Daoy (cell line): ENCODE measurements at regions not wholly inside any gene's neighbourhood (a gene's known extent, or its start where the extent isn't known, plus 50 kb on each side); places are given as distances from the start of the nearest gene placed in this dataset.

Experiments used
- DNase-seq: peaks from one replicate; pipeline ENCODE4 v3.0.0-alpha.2; 2015; ENCODE audit warnings: low read depth

DNA sequence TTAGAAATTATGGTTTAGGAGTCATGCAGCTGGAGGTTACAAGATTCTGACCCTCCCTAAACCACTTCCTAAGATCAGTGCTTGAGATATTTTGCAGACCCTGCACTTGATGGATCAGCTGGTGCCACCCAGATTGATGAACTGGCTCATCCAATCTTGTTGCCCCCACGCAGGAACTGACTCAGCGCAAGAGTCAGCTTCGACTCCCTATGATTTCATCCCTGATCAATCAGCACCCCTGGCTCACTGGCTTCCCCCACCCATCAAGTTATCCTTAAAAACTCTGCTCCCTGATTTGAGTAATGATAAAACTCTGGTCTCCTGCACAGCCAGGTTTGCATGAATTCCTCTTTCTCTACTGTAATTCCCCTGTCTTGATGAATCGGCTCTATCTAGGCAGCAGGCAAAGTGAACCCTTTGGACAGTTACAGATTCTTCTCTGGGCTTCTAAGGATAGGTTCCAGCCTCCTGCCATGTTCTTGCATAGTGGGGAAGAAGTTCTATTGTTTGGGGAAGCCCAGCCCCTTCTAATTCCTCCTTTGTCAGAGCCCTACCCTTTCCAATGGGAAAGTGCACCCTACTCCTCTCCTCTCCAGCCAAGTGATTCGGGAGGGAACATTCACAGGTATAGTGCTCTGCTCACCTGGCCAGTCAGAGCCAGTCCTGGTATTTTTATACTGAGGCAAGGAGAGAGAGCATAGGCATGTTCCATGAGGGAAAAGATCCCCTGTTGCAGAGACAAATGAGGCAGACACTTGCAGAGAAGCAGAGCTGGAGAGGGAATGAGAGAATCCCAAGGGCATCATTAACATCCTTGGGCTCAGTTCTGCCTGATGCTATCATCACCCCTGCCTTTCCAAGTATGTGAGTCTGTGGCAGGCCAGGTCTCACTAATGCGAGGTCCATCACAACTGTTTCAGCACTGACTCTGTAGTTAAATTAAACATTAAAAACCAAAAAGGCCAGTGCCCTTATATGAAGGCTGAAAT lies 224.4 kb upstream of the GALNT17 start:
- DNase-seq = no peak

DNA sequence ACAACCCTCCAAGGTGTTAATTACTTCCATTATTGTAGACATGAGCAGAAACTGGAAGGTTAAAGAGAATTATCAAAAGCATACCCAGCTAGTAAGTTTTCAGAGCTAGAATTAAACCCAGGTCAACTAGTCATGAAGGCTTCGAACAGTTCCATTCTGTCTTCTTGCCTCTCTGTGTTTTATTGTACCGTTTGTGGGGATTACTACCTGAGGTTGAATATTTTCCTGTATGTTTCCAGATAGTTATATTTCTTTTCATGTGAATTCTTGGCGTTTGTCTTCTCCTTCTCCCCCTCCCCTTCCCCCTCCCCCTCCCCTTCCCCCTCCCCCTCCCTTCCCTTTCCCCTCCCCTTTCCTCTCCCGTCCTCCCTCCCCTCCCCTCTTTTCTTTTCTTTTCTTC lies 218.0 kb upstream of the GALNT17 start:
- DNase-seq = no peak

GRCh38 chr7:70915067-70915466 lies 216.9 kb upstream of the GALNT17 start:
- DNase-seq = no peak

DNA sequence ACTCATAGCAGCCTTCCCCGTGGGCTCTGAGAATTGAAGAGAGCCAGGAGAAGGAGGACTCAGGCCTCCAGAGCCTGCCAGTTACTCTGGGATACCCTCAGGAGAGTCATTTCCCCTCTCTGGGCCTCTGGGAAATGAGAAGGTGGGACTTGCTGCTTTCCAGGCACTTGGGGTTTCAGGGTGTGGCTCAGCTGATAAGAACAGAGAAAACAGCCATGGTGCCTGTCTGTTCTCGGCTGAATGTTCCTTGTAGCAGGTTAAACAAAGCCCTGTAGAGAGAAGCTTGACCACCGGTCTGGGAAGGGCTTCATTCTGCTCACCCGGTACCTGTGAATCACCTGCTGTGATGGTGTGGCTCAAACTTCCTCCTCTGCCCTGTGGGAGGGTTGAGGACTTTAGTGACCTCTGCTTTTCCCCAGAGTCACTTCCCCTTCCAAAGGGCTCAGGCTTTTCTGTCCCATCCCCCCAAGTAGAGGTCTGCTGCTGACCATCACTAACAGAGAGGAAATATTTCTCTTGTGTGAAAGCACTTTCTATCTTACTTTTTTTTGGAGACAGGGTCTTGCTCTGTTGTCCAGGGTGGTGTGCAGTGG lies 212.4 kb upstream of the GALNT17 start:
- DNase-seq = no peak

DNA sequence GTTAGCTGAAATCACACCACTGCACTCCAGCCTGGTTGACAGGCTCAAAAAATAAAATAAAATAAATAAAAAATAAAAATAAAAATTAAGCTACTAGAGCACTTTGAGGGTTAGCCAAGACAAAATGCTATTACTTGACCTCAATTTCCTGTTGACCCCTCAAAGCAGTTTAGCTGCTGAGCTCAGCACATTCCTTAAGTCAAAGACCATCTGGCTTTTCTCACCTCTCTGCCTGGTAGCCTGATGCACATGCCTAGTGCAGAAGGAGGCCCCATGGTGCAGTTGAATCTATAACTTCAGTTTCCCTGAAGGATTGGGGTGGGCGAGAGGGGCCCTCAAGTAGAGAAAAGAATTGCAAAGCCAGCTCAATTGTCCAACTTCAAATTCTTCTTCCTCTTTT lies 211.1 kb upstream of the GALNT17 start:
- DNase-seq = no peak

DNA sequence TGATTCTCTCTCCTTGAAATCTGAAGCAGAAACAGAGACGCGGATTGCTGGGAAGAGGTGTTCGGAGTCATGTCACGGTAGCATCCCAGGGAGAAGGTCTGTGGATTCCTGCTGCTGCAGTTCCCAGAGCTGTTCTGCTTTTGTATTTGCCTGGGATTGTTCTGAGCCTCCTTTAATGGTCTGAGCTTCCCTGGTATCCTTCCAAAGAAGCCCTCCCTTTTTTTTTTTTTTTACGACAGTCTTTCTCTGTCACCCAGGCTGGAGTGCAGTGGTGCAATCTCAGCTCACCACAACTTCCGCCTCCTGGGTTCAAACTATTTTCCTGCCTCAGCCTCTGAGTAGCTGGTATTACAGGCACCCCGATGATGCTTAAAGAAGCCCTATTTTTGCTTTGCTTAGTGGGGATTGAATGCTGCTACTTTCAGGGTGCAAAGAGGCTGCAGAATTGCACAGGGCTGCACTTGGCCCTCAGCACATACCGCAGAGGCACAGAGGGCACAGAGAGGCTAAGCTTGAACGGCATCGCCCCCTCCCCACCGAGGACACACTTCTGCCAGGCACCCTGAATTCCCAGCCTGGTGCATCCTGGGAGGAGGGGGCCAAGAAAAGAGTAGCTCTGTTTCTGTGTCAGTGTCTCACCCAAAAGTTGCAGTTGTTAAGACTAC lies 208.6 kb upstream of the GALNT17 start:
- no peak for DNase-seq

DNA sequence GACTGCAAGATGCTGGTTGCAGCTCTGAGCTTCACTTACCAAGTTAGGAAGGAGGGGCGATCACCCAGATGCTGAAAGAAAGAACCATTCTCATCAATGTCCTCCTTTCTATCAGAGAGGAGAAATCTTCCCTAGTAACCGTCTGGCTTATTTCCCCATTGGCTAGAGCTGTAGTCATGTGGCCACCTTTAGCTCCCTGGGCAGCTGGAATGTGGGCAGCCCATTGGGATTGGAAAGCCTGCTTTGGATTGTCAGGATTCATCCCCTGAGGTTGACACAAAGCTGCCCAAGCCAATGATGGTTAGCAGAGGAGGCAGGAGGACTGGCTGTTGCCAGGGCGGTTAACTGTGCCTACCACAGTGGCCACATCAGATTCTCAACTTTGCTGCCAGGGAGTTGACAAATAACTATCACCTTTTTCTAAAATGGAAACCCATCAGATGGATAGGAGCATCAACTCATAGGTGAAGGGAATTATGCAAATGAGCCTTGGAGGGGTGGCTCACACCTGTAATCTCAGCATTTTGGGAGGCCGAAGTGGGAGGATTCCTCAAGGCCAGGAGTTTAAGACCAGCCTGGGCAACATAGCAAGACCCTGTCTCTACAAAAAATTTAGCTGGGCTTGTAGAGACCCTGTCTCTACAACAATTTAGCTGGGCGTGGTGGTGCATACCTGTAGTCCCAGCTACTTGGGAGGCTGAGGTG lies 206.4 kb upstream of the GALNT17 start:
- no peak for DNase-seq

DNA sequence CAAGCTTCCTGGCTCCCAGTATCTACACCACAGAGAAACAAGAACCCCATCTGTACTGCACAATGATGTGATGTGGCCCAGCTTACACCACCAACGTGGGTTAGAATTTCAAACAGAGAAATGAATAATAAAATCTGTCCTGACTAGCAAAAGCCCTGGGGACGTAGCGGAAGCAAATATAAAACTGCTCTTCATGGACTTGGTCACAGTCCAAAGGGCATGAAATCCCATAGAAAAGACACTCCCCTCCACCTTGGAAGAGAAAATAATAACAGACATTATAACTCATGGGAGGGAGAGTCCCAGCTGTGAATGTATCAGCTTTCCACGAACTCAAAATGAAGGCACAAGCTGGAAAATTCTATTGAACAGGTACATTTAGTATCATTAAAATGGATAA lies 205.3 kb upstream of the GALNT17 start:
- no peak for DNase-seq

DNA sequence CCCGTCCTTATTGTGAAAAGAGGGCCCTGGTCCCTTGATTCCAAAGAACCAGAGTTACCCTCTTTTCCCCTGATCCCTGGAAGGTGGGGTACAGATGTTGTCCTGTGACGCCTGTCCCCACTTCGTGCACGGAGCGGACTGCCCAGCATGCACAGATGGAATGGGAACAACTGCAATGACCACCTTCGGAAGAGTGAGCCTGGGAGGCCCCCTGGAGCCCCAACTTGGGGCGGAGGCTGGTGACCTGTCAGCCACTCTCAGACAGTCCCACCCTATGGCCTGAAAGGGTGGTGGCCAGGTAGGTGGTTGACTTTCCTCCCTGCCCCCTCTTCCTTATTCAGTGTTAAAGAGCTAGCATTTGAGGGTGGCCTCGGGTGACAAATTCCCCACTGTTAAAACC lies 196.6 kb upstream of the GALNT17 start:
- no peak for DNase-seq

- DNase-seq = no peak
These were observed 196.1 kb upstream of the GALNT17 start for GRCh38 chr7:70935854-70936253.

DNA sequence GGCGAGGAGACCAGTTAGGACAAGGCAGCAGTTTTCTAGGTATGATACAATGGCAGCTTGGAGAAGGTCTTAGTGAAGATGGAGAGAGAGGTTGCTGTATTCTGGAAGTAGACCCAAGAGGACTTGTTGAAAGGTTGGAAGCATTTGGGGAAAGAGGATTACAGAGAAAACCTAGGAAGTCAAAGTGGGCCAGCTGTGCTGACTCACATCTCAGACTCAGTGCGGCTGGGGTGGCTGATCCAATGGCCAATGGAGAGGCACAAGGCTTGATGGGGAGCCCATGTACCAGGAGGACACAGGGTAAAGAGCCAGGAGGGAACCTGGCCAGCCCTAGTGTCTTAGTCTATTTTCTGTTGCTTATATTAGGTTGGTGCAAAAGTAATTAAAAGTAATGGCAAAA lies 194.5 kb upstream of the GALNT17 start:
- no peak for DNase-seq

DNA sequence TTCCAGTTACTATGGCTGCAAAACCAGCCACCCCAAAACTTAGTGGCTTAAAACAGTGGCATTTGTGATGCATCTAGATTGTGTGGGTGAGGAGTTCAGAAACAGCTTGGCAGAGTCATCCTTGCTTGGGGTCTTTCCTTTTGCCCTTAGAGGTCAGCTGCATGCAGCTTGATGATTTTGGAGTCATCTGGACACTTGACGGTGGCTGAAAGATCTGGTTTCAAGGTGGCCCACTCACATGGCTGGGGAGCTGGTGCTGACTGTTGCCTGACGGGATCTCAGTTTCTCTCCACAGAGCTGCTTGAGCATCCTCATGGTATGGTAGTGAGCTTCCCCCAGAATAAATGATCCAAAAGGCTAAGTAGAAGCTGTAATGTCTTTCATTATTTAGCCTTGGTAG lies 191.3 kb upstream of the GALNT17 start:
- DNase-seq = no peak

DNA sequence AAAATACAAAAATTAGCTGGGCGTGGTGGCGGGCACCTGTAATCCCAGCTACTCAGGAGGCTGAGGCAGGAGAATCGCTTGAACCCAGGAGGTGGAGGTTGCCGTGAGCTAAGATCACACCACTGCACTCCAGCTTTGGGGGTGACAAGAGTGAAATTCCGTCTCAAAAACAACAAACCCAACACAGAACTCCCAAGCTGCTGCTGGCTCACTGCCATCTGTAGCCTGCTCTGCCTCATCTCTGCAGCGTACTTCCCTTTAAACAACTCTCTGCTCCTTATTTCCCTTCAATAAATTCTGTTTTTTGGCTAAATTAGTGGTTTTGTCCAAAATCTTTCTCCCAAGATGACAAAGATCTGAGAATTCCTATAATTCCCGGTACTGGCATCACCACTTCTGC lies 189.2 kb upstream of the GALNT17 start:
- DNase-seq = no peak

- no peak for DNase-seq
These were observed 187.4 kb upstream of the GALNT17 start for GRCh38 chr7:70944516-70944915.

GRCh38 chr7:70947181-70947580 lies 184.8 kb upstream of the GALNT17 start:
- no peak for DNase-seq

DNA sequence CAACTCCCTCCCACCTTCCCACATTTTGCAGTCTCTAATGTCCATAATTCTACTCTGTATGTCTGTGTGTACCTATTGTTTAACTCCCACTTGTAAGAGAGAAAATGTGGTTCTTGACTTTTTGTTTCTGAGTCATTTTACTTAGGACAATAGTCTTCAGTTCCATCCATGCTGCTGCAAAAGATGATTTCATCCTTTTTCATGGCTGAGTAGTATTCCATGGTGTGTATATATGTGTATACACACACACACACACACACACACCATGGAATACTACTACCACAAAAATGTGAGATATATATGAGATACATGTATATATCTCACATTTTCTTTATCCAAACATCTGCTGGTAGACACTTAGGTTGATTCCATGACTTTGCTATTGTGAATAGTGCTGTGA lies 182.1 kb upstream of the GALNT17 start:
- no peak for DNase-seq

- DNase-seq = no peak
These were observed 180.5 kb upstream of the GALNT17 start for GRCh38 chr7:70951271-70951962.

GRCh38 chr7:70952311-70952710 lies 179.6 kb upstream of the GALNT17 start:
- no peak for DNase-seq

DNA sequence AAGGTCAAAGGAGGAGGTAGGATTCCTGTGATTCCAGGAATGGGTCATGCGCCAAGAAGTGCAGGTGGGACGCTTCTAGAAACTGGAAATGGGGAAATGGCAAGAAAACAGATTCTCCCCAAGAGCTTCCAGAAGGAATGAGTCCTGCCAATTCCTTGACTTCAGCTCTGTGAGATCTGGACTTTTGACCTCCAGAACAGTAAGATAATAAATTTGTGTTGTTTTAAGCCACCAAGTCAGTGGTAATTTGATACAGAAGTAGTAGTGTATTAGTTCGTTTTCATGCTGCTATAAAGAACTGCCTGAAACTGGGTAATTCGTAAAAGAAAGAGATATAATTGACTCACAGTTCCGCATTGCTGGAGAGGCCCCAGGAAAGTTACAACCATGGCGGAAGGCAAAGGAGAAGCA lies 178.6 kb upstream of the GALNT17 start:
- no peak for DNase-seq

- DNase-seq = no peak
These were observed 178.1 kb upstream of the GALNT17 start for GRCh38 chr7:70953796-70954195.

DNA sequence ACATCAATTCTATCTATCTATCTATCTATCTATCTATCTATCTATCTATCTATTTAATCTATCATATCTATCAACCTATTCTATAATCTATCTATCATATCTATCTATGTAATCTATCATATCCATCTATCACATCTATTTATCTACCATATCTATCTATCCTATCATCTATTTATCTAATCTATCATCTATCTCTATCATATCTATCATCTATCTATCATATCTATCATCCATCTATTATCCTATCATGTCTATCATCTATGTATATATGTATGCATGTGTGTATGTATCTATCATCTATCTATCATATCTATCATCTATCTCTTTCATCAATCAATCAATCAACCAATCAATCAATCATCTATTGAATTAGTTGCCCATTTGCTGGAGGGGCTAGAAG lies 159.3 kb upstream of the GALNT17 start:
- no peak for DNase-seq

- DNase-seq = no peak
These were observed 156.2 kb upstream of the GALNT17 start for GRCh38 chr7:70975754-70976153.
